OCI-LY7 (cell line): ENCODE measurements at regions not wholly inside any gene's neighbourhood (a gene's known extent, or its start where the extent isn't known, plus 50 kb on each side); places are given as distances from the start of the nearest gene placed in this dataset.

Experiments used
- EZH2phosphoT487 ChIP-seq: fragments of 200-600 bp; sonication (generic); IDR thresholded peaks from 2 replicates; pipeline ENCODE4 v1.6.1; 2018; ENCODE audit warnings: low read depth, borderline replicate concordance, mild to moderate bottlenecking, mixed run types, antibody characterized with exemption, low read length, moderate library complexity, mixed read lengths
- TF ChIP-seq, protein P1 (sequence below): fragments of 200-600 bp; sonication (generic); conservative IDR thresholded peaks from 2 replicates; pipeline ENCODE4 v1.5.1; 2014; ENCODE audit warnings: mild to moderate bottlenecking, antibody characterized with exemption, low read length, moderate library complexity, mixed read lengths

- TF ChIP-seq, protein P1, sequence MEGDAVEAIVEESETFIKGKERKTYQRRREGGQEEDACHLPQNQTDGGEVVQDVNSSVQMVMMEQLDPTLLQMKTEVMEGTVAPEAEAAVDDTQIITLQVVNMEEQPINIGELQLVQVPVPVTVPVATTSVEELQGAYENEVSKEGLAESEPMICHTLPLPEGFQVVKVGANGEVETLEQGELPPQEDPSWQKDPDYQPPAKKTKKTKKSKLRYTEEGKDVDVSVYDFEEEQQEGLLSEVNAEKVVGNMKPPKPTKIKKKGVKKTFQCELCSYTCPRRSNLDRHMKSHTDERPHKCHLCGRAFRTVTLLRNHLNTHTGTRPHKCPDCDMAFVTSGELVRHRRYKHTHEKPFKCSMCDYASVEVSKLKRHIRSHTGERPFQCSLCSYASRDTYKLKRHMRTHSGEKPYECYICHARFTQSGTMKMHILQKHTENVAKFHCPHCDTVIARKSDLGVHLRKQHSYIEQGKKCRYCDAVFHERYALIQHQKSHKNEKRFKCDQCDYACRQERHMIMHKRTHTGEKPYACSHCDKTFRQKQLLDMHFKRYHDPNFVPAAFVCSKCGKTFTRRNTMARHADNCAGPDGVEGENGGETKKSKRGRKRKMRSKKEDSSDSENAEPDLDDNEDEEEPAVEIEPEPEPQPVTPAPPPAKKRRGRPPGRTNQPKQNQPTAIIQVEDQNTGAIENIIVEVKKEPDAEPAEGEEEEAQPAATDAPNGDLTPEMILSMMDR, result no peak
- no peak for TF ChIP-seq EZH2phosphoT487
Measured at GRCh38 chr20:21902391-21902790, 196.9 kb downstream of the PAX1 start.
